GM23338 (cell line): ENCODE measurements at regions not wholly inside any gene's neighbourhood (a gene's known extent, or its start where the extent isn't known, plus 50 kb on each side); places are given as distances from the start of the nearest gene placed in this dataset.

Experiments
- ATAC-seq: fragments of 200-7000 bp; cut with Tn5 transposase; 3 replicates; pipeline ENCODE4 v1.9.1; 2020
- DNase-seq: peaks from one replicate; pipeline ENCODE4 v3.0.0-alpha.2; 2015; ENCODE audit warnings: low spot score
- H2AFZ ChIP-seq: fragments of 200-600 bp; sonication (generic); 2 replicates; pipeline ENCODE4 v1.8.0; 2016; ENCODE audit warnings: antibody characterized with exemption, mild to moderate bottlenecking, moderate library complexity
- H3F3A ChIP-seq: fragments of 200-600 bp; sonication (generic); replicated peaks from 2 replicates; pipeline ENCODE4 v1.8.0; 2017; ENCODE audit warnings: antibody characterized with exemption, mixed run types, low read depth
- H3K27ac ChIP-seq: fragments of 200-600 bp; sonication (generic); 2 replicates; pipeline ENCODE4 v1.6.1; 2016; ENCODE audit warnings: low read depth
- H3K27me3 ChIP-seq: fragments of 200-600 bp; sonication (generic); 2 replicates; pipeline ENCODE4 v1.8.0; 2016; ENCODE audit warnings: mild to moderate bottlenecking, mixed run types, moderate library complexity; ENCODE audit not compliant: insufficient read depth
- H3K36me3 ChIP-seq: fragments of 200-600 bp; sonication (generic); 2 replicates; pipeline ENCODE4 v1.8.0; 2016; ENCODE audit warnings: mild to moderate bottlenecking; ENCODE audit not compliant: insufficient read depth
- H3K4me1 ChIP-seq: fragments of 200-600 bp; sonication (generic); 2 replicates; pipeline ENCODE4 v1.8.0; 2016; ENCODE audit warnings: mild to moderate bottlenecking, moderate library complexity; ENCODE audit not compliant: insufficient read depth
- H3K4me2 ChIP-seq: fragments of 200-600 bp; sonication (generic); 2 replicates; pipeline ENCODE4 v1.7.1; 2017; ENCODE audit warnings: mixed run types
- H3K4me3 ChIP-seq: fragments of 200-600 bp; sonication (generic); 2 replicates; pipeline ENCODE4 v1.6.1; 2016; ENCODE audit warnings: mixed run types
- H3K79me2 ChIP-seq: fragments of 200-600 bp; sonication (generic); replicated peaks from 2 replicates; pipeline ENCODE4 v1.8.0; 2017; ENCODE audit warnings: mild to moderate bottlenecking; ENCODE audit not compliant: insufficient read depth
- H3K9me2 ChIP-seq: fragments of 200-600 bp; sonication (generic); 2 replicates; pipeline ENCODE4 v1.8.0; 2017; ENCODE audit not compliant: insufficient read depth
- H4K20me1 ChIP-seq: fragments of 200-600 bp; sonication (generic); replicated peaks from 2 replicates; pipeline ENCODE4 v1.8.0; 2017; ENCODE audit warnings: mild to moderate bottlenecking; ENCODE audit not compliant: insufficient read depth
- H3K27ac Mint-ChIP-seq: 2 replicates; pipeline ENCODE4 v1.8.0; 2020; ENCODE audit warnings: inconsistent platforms, mild to moderate bottlenecking, moderate library complexity, mixed read lengths
- H3K27me3 Mint-ChIP-seq: 3 replicates; pipeline ENCODE4 v1.8.0; 2022; ENCODE audit warnings: low read depth, mild to moderate bottlenecking, moderate library complexity, mixed read lengths, inconsistent platforms; ENCODE audit not compliant: insufficient read depth, poor library complexity
- H3K36me3 Mint-ChIP-seq: 3 replicates; pipeline ENCODE4 v1.8.0; 2021; ENCODE audit warnings: low read depth, mild to moderate bottlenecking, inconsistent platforms, moderate library complexity, mixed read lengths
- H3K4me1 Mint-ChIP-seq: 3 replicates; pipeline ENCODE4 v1.8.0; 2020; ENCODE audit warnings: mild to moderate bottlenecking, inconsistent platforms, mixed read lengths
- H3K4me3 Mint-ChIP-seq: 3 replicates; pipeline ENCODE4 v1.8.0; 2021; ENCODE audit warnings: moderate library complexity, mild to moderate bottlenecking, inconsistent platforms, mixed read lengths
- H3K9me3 Mint-ChIP-seq: 3 replicates; pipeline ENCODE4 v1.8.0; 2020; ENCODE audit warnings: moderate library complexity, mild to moderate bottlenecking, inconsistent platforms, mixed read lengths
- CREB1 ChIP-seq: fragments of 250-450 bp; sonication (Bioruptor Pico); IDR thresholded peaks from 2 replicates; pipeline ENCODE4 v1.5.0; 2020; ENCODE audit warnings: low read depth, mild to moderate bottlenecking, moderate library complexity
- EZH2 ChIP-seq: fragments of 200-600 bp; sonication (generic); IDR thresholded peaks from one replicate; pipeline ENCODE4 v1.8.0; 2017; ENCODE audit warnings: antibody characterized with exemption, mild to moderate bottlenecking, low read depth; ENCODE audit not compliant: unreplicated experiment
- EZH2phosphoT487 ChIP-seq: fragments of 200-600 bp; sonication (generic); IDR thresholded peaks from one replicate; pipeline ENCODE4 v1.8.1; 2018; ENCODE audit warnings: antibody characterized with exemption; ENCODE audit not compliant: unreplicated experiment
- JUNB ChIP-seq: IDR thresholded peaks from one replicate; pipeline ENCODE4 v1.6.1; 2016; ENCODE audit warnings: antibody characterized with exemption; ENCODE audit not compliant: unreplicated experiment
- NANOG ChIP-seq: IDR thresholded peaks from 2 replicates; pipeline ENCODE4 v1.6.1; 2016; ENCODE audit warnings: antibody characterized with exemption, borderline replicate concordance
- POLR2AphosphoS5 ChIP-seq: IDR thresholded peaks from 2 replicates; pipeline ENCODE4 v1.6.1; 2016; ENCODE audit warnings: antibody characterized with exemption, low read depth
- STAT1 ChIP-seq: IDR thresholded peaks from one replicate; pipeline ENCODE4 v1.6.1; 2016; ENCODE audit warnings: antibody characterized with exemption; ENCODE audit not compliant: unreplicated experiment
- ZNF114 ChIP-seq: fragments of 250-450 bp; sonication (Bioruptor Pico); IDR thresholded peaks from 2 replicates; pipeline ENCODE4 v1.5.0; 2020; ENCODE audit warnings: mild to moderate bottlenecking, moderate library complexity
- ZNF331 ChIP-seq: fragments of 250-450 bp; sonication (Bioruptor Pico); IDR thresholded peaks from 2 replicates; pipeline ENCODE4 v1.5.0; 2020; ENCODE audit warnings: low read depth, mild to moderate bottlenecking, moderate library complexity
- TF ChIP-seq, protein P1 (sequence below), 2 experiments: fragments of 200-600 bp in 1 of 2; sonication (generic) in 1 of 2; conservative IDR thresholded peaks; 2 replicates each; pipeline versions ENCODE4 v1.5.1 to v1.6.1; 2016 to 2017; ENCODE audit warnings: antibody characterized with exemption in 2 of 2, low read depth in 2 of 2, mild to moderate bottlenecking in 2 of 2, moderate library complexity in 1 of 2
- TF ChIP-seq, protein P2 (sequence below): fragments of 250-450 bp; sonication (Bioruptor Pico); IDR thresholded peaks from 2 replicates; pipeline ENCODE4 v1.5.0; 2020; ENCODE audit warnings: mild to moderate bottlenecking, moderate library complexity
- TF ChIP-seq, protein P3 (sequence below): IDR thresholded peaks from one replicate; pipeline ENCODE4 v1.6.1; 2018; ENCODE audit warnings: antibody characterized with exemption; ENCODE audit not compliant: unreplicated experiment
- TF ChIP-seq, protein P4 (sequence below): IDR thresholded peaks from 2 replicates; pipeline ENCODE4 v1.6.1; 2016; ENCODE audit warnings: antibody characterized with exemption

DNA sequence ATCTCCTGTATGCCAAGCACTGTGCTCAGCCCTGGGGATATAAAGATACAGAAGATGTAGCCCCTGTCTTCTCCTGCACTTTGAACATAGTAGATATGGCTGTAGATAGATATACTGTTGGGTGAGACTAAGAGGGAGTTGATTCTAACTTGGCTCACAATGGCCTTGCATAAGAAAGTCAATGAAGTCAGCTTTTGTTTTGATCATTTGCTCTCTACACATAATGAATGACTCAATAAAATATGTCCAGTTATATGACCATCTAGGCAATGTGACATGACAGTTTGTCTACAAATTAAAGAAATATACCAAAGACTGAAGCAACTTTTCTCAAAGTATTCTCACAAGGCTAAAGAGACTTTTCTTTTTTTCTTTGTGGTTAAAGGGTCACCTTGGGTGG lies 147.6 kb upstream of the DIPK2B start:
- DNase-seq (no peak), ATAC-seq (no peak)
- Mint-ChIP-seq H3K4me3 (no peak overlapping the region), H3K36me3 (peaks cover 10% of the 10 kb centered on the region; the same call in 2 of the 3 replicates), H3K9me3 (peaks cover 13% of the 10 kb centered on the region; the same call in 2 of the 3 replicates), H3K27me3 (no peaks in the 10 kb centered on the region), H3K4me1 (no peaks in the 10 kb centered on the region), H3K27ac (no peak overlapping the region)
- Histone ChIP-seq H3K36me3 (no peaks in the 10 kb centered on the region), H3K4me3 (no peak overlapping the region), H3K4me2 (no peak overlapping the region), H2AFZ (no peak overlapping the region), H3K27ac (no peak overlapping the region), H3K27me3 (no peaks in the 10 kb centered on the region), H3K79me2 (no peaks in the 10 kb centered on the region), H3K9me2 (no peaks in the 10 kb centered on the region), H3K4me1 (no peaks in the 10 kb centered on the region), H3F3A (no peaks in the 10 kb centered on the region), H4K20me1 (no peaks in the 10 kb centered on the region)
- TF ChIP-seq NANOG (no peak), EZH2 (no peak), POLR2AphosphoS5 (no peak), ZNF331 (CRISPR knock-in tag) (no peak), ZNF114 (CRISPR knock-in tag) (no peak), EZH2phosphoT487 (no peak), JUNB (no peak), CREB1 (no peak), STAT1 (no peak)
- TF ChIP-seq, protein P1, sequence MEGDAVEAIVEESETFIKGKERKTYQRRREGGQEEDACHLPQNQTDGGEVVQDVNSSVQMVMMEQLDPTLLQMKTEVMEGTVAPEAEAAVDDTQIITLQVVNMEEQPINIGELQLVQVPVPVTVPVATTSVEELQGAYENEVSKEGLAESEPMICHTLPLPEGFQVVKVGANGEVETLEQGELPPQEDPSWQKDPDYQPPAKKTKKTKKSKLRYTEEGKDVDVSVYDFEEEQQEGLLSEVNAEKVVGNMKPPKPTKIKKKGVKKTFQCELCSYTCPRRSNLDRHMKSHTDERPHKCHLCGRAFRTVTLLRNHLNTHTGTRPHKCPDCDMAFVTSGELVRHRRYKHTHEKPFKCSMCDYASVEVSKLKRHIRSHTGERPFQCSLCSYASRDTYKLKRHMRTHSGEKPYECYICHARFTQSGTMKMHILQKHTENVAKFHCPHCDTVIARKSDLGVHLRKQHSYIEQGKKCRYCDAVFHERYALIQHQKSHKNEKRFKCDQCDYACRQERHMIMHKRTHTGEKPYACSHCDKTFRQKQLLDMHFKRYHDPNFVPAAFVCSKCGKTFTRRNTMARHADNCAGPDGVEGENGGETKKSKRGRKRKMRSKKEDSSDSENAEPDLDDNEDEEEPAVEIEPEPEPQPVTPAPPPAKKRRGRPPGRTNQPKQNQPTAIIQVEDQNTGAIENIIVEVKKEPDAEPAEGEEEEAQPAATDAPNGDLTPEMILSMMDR (conservative IDR thresholded peaks at IDR 0.05; ENCODE audit: low read depth in 2 of 2), result no peak
- TF ChIP-seq, protein P2, sequence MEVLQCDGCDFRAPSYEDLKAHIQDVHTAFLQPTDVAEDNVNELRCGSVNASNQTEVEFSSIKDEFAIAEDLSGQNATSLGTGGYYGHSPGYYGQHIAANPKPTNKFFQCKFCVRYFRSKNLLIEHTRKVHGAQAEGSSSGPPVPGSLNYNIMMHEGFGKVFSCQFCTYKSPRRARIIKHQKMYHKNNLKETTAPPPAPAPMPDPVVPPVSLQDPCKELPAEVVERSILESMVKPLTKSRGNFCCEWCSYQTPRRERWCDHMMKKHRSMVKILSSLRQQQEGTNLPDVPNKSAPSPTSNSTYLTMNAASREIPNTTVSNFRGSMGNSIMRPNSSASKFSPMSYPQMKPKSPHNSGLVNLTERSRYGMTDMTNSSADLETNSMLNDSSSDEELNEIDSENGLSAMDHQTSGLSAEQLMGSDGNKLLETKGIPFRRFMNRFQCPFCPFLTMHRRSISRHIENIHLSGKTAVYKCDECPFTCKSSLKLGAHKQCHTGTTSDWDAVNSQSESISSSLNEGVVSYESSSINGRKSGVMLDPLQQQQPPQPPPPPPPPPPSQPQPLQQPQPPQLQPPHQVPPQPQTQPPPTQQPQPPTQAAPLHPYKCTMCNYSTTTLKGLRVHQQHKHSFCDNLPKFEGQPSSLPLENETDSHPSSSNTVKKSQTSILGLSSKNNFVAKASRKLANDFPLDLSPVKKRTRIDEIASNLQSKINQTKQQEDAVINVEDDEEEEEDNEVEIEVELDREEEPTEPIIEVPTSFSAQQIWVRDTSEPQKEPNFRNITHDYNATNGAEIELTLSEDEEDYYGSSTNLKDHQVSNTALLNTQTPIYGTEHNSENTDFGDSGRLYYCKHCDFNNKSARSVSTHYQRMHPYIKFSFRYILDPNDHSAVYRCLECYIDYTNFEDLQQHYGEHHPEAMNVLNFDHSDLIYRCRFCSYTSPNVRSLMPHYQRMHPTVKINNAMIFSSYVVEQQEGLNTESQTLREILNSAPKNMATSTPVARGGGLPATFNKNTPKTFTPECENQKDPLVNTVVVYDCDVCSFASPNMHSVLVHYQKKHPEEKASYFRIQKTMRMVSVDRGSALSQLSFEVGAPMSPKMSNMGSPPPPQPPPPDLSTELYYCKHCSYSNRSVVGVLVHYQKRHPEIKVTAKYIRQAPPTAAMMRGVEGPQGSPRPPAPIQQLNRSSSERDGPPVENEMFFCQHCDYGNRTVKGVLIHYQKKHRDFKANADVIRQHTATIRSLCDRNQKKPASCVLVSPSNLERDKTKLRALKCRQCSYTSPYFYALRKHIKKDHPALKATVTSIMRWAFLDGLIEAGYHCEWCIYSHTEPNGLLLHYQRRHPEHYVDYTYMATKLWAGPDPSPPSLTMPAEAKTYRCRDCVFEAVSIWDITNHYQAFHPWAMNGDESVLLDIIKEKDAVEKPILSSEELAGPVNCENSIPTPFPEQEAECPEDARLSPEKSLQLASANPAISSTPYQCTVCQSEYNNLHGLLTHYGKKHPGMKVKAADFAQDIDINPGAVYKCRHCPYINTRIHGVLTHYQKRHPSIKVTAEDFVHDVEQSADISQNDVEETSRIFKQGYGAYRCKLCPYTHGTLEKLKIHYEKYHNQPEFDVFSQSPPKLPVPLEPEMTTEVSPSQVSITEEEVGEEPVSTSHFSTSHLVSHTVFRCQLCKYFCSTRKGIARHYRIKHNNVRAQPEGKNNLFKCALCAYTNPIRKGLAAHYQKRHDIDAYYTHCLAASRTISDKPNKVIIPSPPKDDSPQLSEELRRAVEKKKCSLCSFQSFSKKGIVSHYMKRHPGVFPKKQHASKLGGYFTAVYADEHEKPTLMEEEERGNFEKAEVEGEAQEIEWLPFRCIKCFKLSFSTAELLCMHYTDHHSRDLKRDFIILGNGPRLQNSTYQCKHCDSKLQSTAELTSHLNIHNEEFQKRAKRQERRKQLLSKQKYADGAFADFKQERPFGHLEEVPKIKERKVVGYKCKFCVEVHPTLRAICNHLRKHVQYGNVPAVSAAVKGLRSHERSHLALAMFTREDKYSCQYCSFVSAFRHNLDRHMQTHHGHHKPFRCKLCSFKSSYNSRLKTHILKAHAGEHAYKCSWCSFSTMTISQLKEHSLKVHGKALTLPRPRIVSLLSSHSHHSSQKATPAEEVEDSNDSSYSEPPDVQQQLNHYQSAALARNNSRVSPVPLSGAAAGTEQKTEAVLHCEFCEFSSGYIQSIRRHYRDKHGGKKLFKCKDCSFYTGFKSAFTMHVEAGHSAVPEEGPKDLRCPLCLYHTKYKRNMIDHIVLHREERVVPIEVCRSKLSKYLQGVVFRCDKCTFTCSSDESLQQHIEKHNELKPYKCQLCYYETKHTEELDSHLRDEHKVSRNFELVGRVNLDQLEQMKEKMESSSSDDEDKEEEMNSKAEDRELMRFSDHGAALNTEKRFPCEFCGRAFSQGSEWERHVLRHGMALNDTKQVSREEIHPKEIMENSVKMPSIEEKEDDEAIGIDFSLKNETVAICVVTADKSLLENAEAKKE (CRISPR knock-in tag), result no peak
- TF ChIP-seq, protein P3, sequence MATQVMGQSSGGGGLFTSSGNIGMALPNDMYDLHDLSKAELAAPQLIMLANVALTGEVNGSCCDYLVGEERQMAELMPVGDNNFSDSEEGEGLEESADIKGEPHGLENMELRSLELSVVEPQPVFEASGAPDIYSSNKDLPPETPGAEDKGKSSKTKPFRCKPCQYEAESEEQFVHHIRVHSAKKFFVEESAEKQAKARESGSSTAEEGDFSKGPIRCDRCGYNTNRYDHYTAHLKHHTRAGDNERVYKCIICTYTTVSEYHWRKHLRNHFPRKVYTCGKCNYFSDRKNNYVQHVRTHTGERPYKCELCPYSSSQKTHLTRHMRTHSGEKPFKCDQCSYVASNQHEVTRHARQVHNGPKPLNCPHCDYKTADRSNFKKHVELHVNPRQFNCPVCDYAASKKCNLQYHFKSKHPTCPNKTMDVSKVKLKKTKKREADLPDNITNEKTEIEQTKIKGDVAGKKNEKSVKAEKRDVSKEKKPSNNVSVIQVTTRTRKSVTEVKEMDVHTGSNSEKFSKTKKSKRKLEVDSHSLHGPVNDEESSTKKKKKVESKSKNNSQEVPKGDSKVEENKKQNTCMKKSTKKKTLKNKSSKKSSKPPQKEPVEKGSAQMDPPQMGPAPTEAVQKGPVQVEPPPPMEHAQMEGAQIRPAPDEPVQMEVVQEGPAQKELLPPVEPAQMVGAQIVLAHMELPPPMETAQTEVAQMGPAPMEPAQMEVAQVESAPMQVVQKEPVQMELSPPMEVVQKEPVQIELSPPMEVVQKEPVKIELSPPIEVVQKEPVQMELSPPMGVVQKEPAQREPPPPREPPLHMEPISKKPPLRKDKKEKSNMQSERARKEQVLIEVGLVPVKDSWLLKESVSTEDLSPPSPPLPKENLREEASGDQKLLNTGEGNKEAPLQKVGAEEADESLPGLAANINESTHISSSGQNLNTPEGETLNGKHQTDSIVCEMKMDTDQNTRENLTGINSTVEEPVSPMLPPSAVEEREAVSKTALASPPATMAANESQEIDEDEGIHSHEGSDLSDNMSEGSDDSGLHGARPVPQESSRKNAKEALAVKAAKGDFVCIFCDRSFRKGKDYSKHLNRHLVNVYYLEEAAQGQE, result no peak
- TF ChIP-seq, protein P4, sequence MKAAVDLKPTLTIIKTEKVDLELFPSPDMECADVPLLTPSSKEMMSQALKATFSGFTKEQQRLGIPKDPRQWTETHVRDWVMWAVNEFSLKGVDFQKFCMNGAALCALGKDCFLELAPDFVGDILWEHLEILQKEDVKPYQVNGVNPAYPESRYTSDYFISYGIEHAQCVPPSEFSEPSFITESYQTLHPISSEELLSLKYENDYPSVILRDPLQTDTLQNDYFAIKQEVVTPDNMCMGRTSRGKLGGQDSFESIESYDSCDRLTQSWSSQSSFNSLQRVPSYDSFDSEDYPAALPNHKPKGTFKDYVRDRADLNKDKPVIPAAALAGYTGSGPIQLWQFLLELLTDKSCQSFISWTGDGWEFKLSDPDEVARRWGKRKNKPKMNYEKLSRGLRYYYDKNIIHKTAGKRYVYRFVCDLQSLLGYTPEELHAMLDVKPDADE, result no peak
